Mammary epithelial cell (primary cell): ENCODE measurements at regions not wholly inside any gene's neighbourhood (a gene's known extent, or its start where the extent isn't known, plus 50 kb on each side); places are given as distances from the start of the nearest gene placed in this dataset.

ENCODE experiments used
- CTCF ChIP-seq, 2 donors: IDR thresholded peaks in 1 of 2; conservative IDR thresholded peaks in 1 of 2; 2 replicates each; pipeline ENCODE4 v1.5.1; 2011 to 2012; ENCODE audit warnings: inconsistent platforms in 2 of 2, low read length in 2 of 2, mild to moderate bottlenecking in 2 of 2, control low read depth in 1 of 2, low read depth in 1 of 2; ENCODE audit not compliant: insufficient read depth in 1 of 2; ENCODE audit errors: extremely low read depth in 1 of 2
- EZH2 ChIP-seq: IDR thresholded peaks from 2 replicates; pipeline ENCODE4 v1.6.1; 2012; ENCODE audit warnings: low read length, inconsistent platforms, borderline replicate concordance

DNA sequence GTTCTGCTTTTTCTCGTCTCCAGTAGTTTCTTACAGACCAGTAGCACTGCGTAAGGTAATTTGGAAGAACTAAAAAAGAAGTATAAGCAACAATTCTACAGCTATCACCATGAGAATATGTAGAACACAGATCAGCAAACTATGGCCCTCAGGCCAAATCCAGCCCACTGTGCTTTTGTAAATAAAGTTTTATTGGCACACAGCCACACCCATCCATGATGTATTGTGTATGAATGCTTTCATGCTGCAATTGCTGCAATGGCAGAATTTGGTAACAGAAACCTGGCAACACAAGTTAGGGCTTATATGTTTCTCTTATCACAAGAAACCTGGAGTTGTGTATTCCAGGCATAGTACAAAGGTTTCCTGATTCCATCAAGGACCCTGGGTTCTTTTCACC is 386.8 kb upstream of the TSHZ2 start:
- TF ChIP-seq CTCF (conservative IDR thresholded peaks at IDR 0.05 in 1 of 2, IDR thresholded peaks at IDR 0.05 in 1 of 2; ENCODE audit: extremely low read depth in 1 of 2, insufficient read depth in 1 of 2, low read depth in 1 of 2, low read length in 2 of 2) (no peak), EZH2 (no peak)
